CD14-positive monocyte (primary cell): ENCODE measurements at regions not wholly inside any gene's neighbourhood (a gene's known extent, or its start where the extent isn't known, plus 50 kb on each side); places are given as distances from the start of the nearest gene placed in this dataset.
A peak's percentile ranks its signal among the peaks of the same experiment; 100 is the strongest.

Experiments
- DNase-seq, 3 donors: peaks; one replicate each; pipeline ENCODE4 v3.0.0-alpha.2; 2011 to 2022
- H2AFZ ChIP-seq: 2 replicates; pipeline ENCODE4 v1.6.0; 2012; ENCODE audit warnings: mild to moderate bottlenecking, low read depth, low read length, inconsistent platforms; ENCODE audit not compliant: insufficient read depth, poor library complexity, severe bottlenecking
- H3K27ac ChIP-seq, 2 donors: 1 replicate in 1 of 2; 2 replicates in 1 of 2; pipeline ENCODE4 v1.5.1; 2012 to 2013; ENCODE audit warnings: low read length in 2 of 2, control low read depth in 1 of 2, inconsistent platforms in 1 of 2, low read depth in 1 of 2, mild to moderate bottlenecking in 1 of 2
- H3K27me3 ChIP-seq, 2 donors: one replicate each; pipeline versions ENCODE4 v1.6.0 to v1.6.1; 2011 to 2013; ENCODE audit warnings: low read length in 2 of 2; ENCODE audit not compliant: control insufficient read depth in 2 of 2, insufficient read depth in 2 of 2
- H3K36me3 ChIP-seq, 2 donors: replicated peaks in 1 of 2; 1 replicate in 1 of 2; 2 replicates in 1 of 2; pipeline versions ENCODE4 v1.5.1 to v1.6.1; 2012 to 2013; ENCODE audit warnings: low read length in 2 of 2, control low read depth in 1 of 2, inconsistent platforms in 1 of 2, mild to moderate bottlenecking in 1 of 2; ENCODE audit not compliant: insufficient read depth in 2 of 2, control insufficient read depth in 1 of 2
- H3K4me1 ChIP-seq, 2 donors: 1 replicate in 1 of 2; 2 replicates in 1 of 2; pipeline versions ENCODE4 v1.5.1 to v1.6.1; 2012 to 2013; ENCODE audit warnings: low read length in 2 of 2, control low read depth in 1 of 2, inconsistent platforms in 1 of 2, mild to moderate bottlenecking in 1 of 2, moderate library complexity in 1 of 2; ENCODE audit not compliant: insufficient read depth in 2 of 2, control insufficient read depth in 1 of 2
- H3K4me2 ChIP-seq: replicated peaks from 2 replicates; pipeline ENCODE3; 2012; ENCODE audit warnings: low read length, moderate library complexity, mild to moderate bottlenecking; ENCODE audit not compliant: poor library complexity, severe bottlenecking; ENCODE audit errors: extremely low read depth
- H3K4me3 ChIP-seq, 3 experiments: fragments of 200-600 bp in 1 of 3; sonication (generic) in 1 of 3; replicated peaks in 1 of 3; 1 replicate in 2 of 3; 2 replicates in 1 of 3; pipeline ENCODE4 v1.5.1; 2011 to 2013; ENCODE audit warnings: low read length in 3 of 3, mild to moderate bottlenecking in 3 of 3, control low read depth in 2 of 3, low read depth in 2 of 3, inconsistent platforms in 1 of 3, moderate library complexity in 1 of 3
- H3K79me2 ChIP-seq: 2 replicates; pipeline ENCODE4 v1.6.0; 2012; ENCODE audit warnings: mild to moderate bottlenecking, control low read depth, inconsistent platforms, low read length, moderate library complexity; ENCODE audit not compliant: insufficient read depth
- H3K9ac ChIP-seq: 2 replicates; pipeline ENCODE4 v1.6.0; 2017; ENCODE audit warnings: low read length, mild to moderate bottlenecking; ENCODE audit not compliant: insufficient read depth, poor library complexity, severe bottlenecking
- H3K9me3 ChIP-seq, 2 donors: replicated peaks in 1 of 2; 1 replicate in 1 of 2; 2 replicates in 1 of 2; pipeline versions ENCODE4 v1.5.1 to v1.6.1; 2012 to 2013; ENCODE audit warnings: low read length in 2 of 2, control low read depth in 1 of 2; ENCODE audit not compliant: control insufficient read depth in 1 of 2, insufficient read depth in 1 of 2
- H4K20me1 ChIP-seq: 2 replicates; pipeline ENCODE4 v1.6.0; 2012; ENCODE audit warnings: mild to moderate bottlenecking, low read length, control low read depth, moderate library complexity; ENCODE audit not compliant: insufficient read depth
- H3K27ac Mint-ChIP-seq, 7 donors: one replicate each; pipeline ENCODE4 v1.8.0; 2020; ENCODE audit warnings: mild to moderate bottlenecking in 7 of 7, mixed read lengths in 7 of 7, moderate library complexity in 6 of 7, inconsistent platforms in 2 of 7
- H3K27me3 Mint-ChIP-seq, 3 donors: one replicate each; pipeline ENCODE4 v1.8.0; 2021 to 2022; ENCODE audit warnings: low read depth in 3 of 3, mild to moderate bottlenecking in 3 of 3, mixed read lengths in 3 of 3, moderate library complexity in 3 of 3, inconsistent platforms in 1 of 3
- H3K36me3 Mint-ChIP-seq, 2 donors: one replicate each; pipeline ENCODE4 v1.8.0; 2020; ENCODE audit warnings: mixed read lengths in 2 of 2, inconsistent platforms in 1 of 2, mild to moderate bottlenecking in 1 of 2
- H3K4me1 Mint-ChIP-seq: one replicate; pipeline ENCODE4 v1.8.0; 2020; ENCODE audit warnings: mild to moderate bottlenecking, mixed read lengths
- H3K4me3 Mint-ChIP-seq, 2 donors: one replicate each; pipeline ENCODE4 v1.8.0; 2020; ENCODE audit warnings: mild to moderate bottlenecking in 2 of 2, mixed read lengths in 2 of 2, moderate library complexity in 1 of 2
- H3K9me3 Mint-ChIP-seq, 7 donors: one replicate each; pipeline ENCODE4 v1.8.0; 2020 to 2022; ENCODE audit warnings: mixed read lengths in 7 of 7, mild to moderate bottlenecking in 6 of 7, moderate library complexity in 6 of 7, inconsistent platforms in 2 of 7
- WGBS: methylation state at CpG from one replicate; pipeline ENCODE4 v1.1.5; 2013; ENCODE audit warnings: missing lambda C conversion rate; ENCODE audit not compliant: insufficient coverage; 5-methylcytosine and 5-hydroxymethylcytosine counted together
- intact Hi-C, 2 donors: fragments of 100-400 bp; cut with micrococcal nuclease; formaldehyde crosslinking; loops; one replicate each; pipeline versions ENCODE4 v1.15.0 to v1.15.1; 2023
- TF ChIP-seq, protein P1 (sequence below): fragments of 200-600 bp; IDR thresholded peaks from one replicate; pipeline ENCODE4 v1.8.0; 2022; ENCODE audit warnings: antibody characterized with exemption, mild to moderate bottlenecking

DNA sequence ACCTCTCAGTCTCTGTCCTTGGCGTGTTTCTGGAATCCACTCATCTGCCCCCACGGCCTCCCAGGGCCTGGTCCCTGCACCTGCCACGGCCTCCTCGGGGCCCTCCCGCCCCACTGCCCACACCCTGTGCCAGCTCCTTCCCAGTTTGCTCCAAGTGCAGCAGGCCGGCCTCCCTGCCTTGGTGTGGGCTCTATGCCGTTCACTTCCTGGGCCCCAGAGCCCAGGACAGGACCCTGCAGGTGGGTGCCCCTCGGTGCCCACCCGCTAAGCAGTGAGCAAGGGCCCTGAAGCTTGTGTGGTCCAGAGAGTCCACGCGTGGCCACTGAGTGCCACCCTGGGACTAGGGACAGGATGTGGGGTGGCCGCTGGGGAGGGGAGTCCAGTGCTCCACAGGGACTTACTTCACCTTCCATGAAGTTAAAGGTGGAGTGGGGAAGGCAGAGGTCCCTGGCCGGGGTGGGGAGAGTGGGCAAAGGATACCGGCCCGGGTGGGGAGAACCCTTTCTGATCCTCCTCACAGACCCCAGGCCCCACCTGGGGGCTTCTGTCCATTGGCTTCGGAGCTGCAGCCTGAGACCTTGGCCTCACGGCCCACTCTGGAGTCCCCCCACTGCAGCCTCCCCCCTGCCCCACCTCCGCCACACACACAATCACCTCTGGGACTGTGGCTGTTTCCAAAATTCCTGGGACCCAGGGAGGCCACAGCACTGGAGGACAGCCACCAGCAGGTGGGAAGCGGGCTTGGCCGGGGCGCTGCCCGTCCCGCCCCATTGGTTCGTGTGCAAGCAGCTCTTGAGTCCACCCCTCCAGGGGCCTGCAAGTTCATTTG, 60.0 kb upstream of the NKX1-1 start:
- Histone ChIP-seq H3K4me1 (no peaks in the 10 kb centered on the region), H3K4me2 (no peak overlapping the region), H3K27me3 (peaks cover 0 to 6% of the 10 kb centered on the region in 2 donors), H2AFZ (no peak overlapping the region), H3K27ac (no peak overlapping the region), H4K20me1 (no peaks in the 10 kb centered on the region), H3K9ac (no peak overlapping the region), H3K79me2 (no peaks in the 10 kb centered on the region), H3K36me3 (no peaks in the 10 kb centered on the region), H3K9me3 (no peaks in the 10 kb centered on the region), H3K4me3 (no peak overlapping the region)
- no peak for DNase-seq
- intact Hi-C loops = no loop called here
- Mint-ChIP-seq H3K9me3 (peaks cover 0 to 13% (median 6%) of the 10 kb centered on the region in 7 donors), H3K4me3 (no peak overlapping the region), H3K27ac (no peak overlapping the region), H3K27me3 (peaks cover 11 to 16% (median 12%) of the 10 kb centered on the region in 3 donors), H3K4me1 (no peaks in the 10 kb centered on the region), H3K36me3 (no peaks in the 10 kb centered on the region)
- 93% methylated on average over 16 of the region's 24 CpGs for WGBS
- TF ChIP-seq, protein P1, sequence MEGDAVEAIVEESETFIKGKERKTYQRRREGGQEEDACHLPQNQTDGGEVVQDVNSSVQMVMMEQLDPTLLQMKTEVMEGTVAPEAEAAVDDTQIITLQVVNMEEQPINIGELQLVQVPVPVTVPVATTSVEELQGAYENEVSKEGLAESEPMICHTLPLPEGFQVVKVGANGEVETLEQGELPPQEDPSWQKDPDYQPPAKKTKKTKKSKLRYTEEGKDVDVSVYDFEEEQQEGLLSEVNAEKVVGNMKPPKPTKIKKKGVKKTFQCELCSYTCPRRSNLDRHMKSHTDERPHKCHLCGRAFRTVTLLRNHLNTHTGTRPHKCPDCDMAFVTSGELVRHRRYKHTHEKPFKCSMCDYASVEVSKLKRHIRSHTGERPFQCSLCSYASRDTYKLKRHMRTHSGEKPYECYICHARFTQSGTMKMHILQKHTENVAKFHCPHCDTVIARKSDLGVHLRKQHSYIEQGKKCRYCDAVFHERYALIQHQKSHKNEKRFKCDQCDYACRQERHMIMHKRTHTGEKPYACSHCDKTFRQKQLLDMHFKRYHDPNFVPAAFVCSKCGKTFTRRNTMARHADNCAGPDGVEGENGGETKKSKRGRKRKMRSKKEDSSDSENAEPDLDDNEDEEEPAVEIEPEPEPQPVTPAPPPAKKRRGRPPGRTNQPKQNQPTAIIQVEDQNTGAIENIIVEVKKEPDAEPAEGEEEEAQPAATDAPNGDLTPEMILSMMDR = no peak

DNA sequence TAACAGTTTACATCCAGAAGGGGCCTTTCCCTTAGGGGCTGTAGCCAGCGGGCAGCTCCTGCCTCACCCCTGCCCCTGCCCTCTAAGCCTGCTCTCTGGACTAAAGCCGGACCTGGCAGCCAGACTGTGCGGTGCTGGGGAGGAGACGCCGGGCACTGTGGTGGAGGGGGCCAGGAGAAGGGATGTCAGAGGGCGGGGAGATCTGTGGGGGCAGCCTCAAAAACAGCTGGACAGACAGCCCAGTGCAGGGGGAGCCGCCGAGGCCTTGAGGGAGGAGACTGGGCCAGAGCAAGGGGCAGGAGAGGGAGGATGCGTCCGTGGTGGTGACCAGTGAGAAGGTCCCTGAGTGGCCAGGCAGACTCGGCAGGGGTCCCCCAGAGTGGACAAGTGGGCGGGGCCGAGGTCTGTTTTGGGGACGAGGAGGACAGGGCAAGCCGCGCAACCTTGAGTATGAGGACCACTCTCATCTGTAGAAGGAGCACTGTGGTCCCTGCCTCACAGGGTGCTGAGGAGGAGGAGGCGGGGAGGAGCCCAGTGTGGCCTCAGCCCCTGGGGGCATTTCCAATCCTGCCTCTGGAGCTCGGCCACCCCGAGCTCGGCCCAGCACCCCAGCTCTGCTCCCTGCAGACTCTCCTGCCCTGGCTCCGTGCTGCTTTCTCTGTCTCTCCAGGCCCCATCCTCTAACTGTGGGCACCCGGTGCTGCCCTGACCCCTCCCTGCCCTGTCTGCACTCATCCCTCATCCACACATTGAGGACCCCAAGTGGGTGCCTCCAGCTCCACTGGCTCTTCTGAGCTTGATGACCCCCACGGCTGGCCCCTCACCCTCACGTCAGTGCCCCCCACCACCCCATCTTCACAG, 59.2 kb upstream of the NKX1-1 start:
- Histone ChIP-seq H3K4me2 (no peak overlapping the region), H3K27me3 (peaks cover 0 to under 1% of the 10 kb centered on the region in 2 donors), H3K9ac (no peak overlapping the region), H3K27ac (no peak overlapping the region), H3K36me3 (no peaks in the 10 kb centered on the region), H3K9me3 (no peaks in the 10 kb centered on the region), H3K79me2 (no peaks in the 10 kb centered on the region), H4K20me1 (no peaks in the 10 kb centered on the region), H3K4me3 (no peak overlapping the region), H3K4me1 (no peaks in the 10 kb centered on the region), H2AFZ (no peak overlapping the region)
- DNase-seq = no peak
- no peaks in the 10 kb centered on the region for H3K4me1 Mint-ChIP-seq
- H3K27me3 Mint-ChIP-seq = peaks cover 11 to 14% (median 14%) of the 10 kb centered on the region in 3 donors
- no peak overlapping the region for H3K4me3 Mint-ChIP-seq
- H3K27ac Mint-ChIP-seq = peak overlapping the region in 1 of 7 donors; percentile 36
- intact Hi-C loops = no loop called here
- peaks cover 0 to 13% (median 6%) of the 10 kb centered on the region in 7 donors for H3K9me3 Mint-ChIP-seq
- 91% methylated on average over 23 of the region's 24 CpGs for WGBS
- TF ChIP-seq, protein P1 = no peak
- H3K36me3 Mint-ChIP-seq = no peaks in the 10 kb centered on the region
